HG03280 (cell line): ENCODE measurements at regions not wholly inside any gene's neighbourhood (a gene's known extent, or its start where the extent isn't known, plus 50 kb on each side); places are given as distances from the start of the nearest gene placed in this dataset.

ENCODE experiments used
- ATAC-seq: cut with Tn5 transposase; IDR thresholded peaks from one replicate; pipeline ENCODE4 v1.9.1; 2021; ENCODE audit warnings: mild to moderate bottlenecking, moderate library complexity; ENCODE audit not compliant: unreplicated experiment

GRCh38 chr3:102141096-102141927, 292.0 kb downstream of the NFKBIZ start:
- no peak for ATAC-seq

GRCh38 chr3:102141928-102142239, 292.6 kb downstream of the NFKBIZ start:
- no peak for ATAC-seq

- no peak for ATAC-seq
These were observed 292.3 kb upstream of the ZPLD1 start for GRCh38 chr3:102142379-102143060.

- ATAC-seq, result no peak
These were observed 291.3 kb upstream of the ZPLD1 start for GRCh38 chr3:102143536-102143935.

- no peak for ATAC-seq
These were observed 290.8 kb upstream of the ZPLD1 start for GRCh38 chr3:102144063-102144462.

- no peak for ATAC-seq
These were observed 286.0 kb upstream of the ZPLD1 start for GRCh38 chr3:102148598-102149337.

- no peak for ATAC-seq
These were observed 282.9 kb upstream of the ZPLD1 start for GRCh38 chr3:102151935-102152334.

GRCh38 chr3:102156426-102156825, 278.4 kb upstream of the ZPLD1 start:
- ATAC-seq, result no peak

GRCh38 chr3:102158080-102158740, 276.6 kb upstream of the ZPLD1 start:
- ATAC-seq, result no peak

GRCh38 chr3:102159810-102160451, 274.9 kb upstream of the ZPLD1 start:
- ATAC-seq, result no peak

- ATAC-seq, result no peak
These were observed 273.3 kb upstream of the ZPLD1 start for GRCh38 chr3:102161384-102162006.

GRCh38 chr3:102162251-102162650, 272.6 kb upstream of the ZPLD1 start:
- no peak for ATAC-seq

GRCh38 chr3:102163039-102163817, 271.6 kb upstream of the ZPLD1 start:
- no peak for ATAC-seq

GRCh38 chr3:102163818-102164154, 271.0 kb upstream of the ZPLD1 start:
- ATAC-seq, result no peak

GRCh38 chr3:102165367-102165766, 269.4 kb upstream of the ZPLD1 start:
- ATAC-seq, result no peak

- ATAC-seq, result no peak
These were observed 264.8 kb upstream of the ZPLD1 start for GRCh38 chr3:102169915-102170479.

- ATAC-seq, result no peak
These were observed 264.3 kb upstream of the ZPLD1 start for GRCh38 chr3:102170545-102170944.

GRCh38 chr3:102174312-102174712, 260.5 kb upstream of the ZPLD1 start:
- no peak for ATAC-seq

GRCh38 chr3:102174832-102175374, 259.9 kb upstream of the ZPLD1 start:
- no peak for ATAC-seq
